Hematopoietic multipotent progenitor cell treated with erythropoietin and hydrocortisone succinate and interleukin-3 and kit ligand, for 17 days (in vitro differentiated cells): ENCODE measurements at regions not wholly inside any gene's neighbourhood (a gene's known extent, or its start where the extent isn't known, plus 50 kb on each side); places are given as distances from the start of the nearest gene placed in this dataset.

Experiments
- DNase-seq: peaks from one replicate; pipeline ENCODE4 v3.0.0-alpha.2; 2015; ENCODE audit warnings: low spot score

- no peak for DNase-seq
Observed at GRCh38 chr12:46465307-46465706, 92.7 kb upstream of the SLC38A2 start.

GRCh38 chr12:46464863-46465262, 92.3 kb upstream of the SLC38A2 start:
- no peak for DNase-seq

- DNase-seq: no peak
Observed at GRCh38 chr12:46462641-46463355, 90.2 kb upstream of the SLC38A2 start.

- DNase-seq: no peak
Observed at GRCh38 chr12:46461907-46462640, 89.5 kb upstream of the SLC38A2 start.

GRCh38 chr12:46461459-46461858, 88.9 kb upstream of the SLC38A2 start:
- no peak for DNase-seq

GRCh38 chr12:46460682-46461210, 88.2 kb upstream of the SLC38A2 start:
- DNase-seq: no peak

- DNase-seq: no peak
Observed at GRCh38 chr12:46459861-46460545, 87.4 kb upstream of the SLC38A2 start.

- DNase-seq: no peak
Observed at GRCh38 chr12:46459111-46459510, 86.5 kb upstream of the SLC38A2 start.

GRCh38 chr12:46458500-46459102, 86.0 kb upstream of the SLC38A2 start:
- no peak for DNase-seq

- DNase-seq: no peak
Observed at GRCh38 chr12:46457958-46458357, 85.4 kb upstream of the SLC38A2 start.

- no peak for DNase-seq
Observed at GRCh38 chr12:46456356-46457334, 84.1 kb upstream of the SLC38A2 start.

GRCh38 chr12:46455648-46456352, 83.2 kb upstream of the SLC38A2 start:
- DNase-seq: no peak

- no peak for DNase-seq
Observed at GRCh38 chr12:46454981-46455380, 82.4 kb upstream of the SLC38A2 start.

GRCh38 chr12:46453428-46453827, 80.9 kb upstream of the SLC38A2 start:
- DNase-seq: no peak

GRCh38 chr12:46452776-46453175, 80.2 kb upstream of the SLC38A2 start:
- DNase-seq: no peak

- no peak for DNase-seq
Observed at GRCh38 chr12:46452061-46452615, 79.6 kb upstream of the SLC38A2 start.

- no peak for DNase-seq
Observed at GRCh38 chr12:46451276-46452021, 78.9 kb upstream of the SLC38A2 start.

- DNase-seq: peak; percentile 19
Observed at GRCh38 chr12:46450279-46450748, 77.7 kb upstream of the SLC38A2 start.

GRCh38 chr12:46449856-46450255, 77.3 kb upstream of the SLC38A2 start:
- no peak for DNase-seq
